GM12872 (cell line): ENCODE measurements at regions not wholly inside any gene's neighbourhood (a gene's known extent, or its start where the extent isn't known, plus 50 kb on each side); places are given as distances from the start of the nearest gene placed in this dataset.

Experiments used
- TF ChIP-seq, protein P1 (sequence below): IDR thresholded peaks from 3 replicates; pipeline ENCODE4 v1.5.1; 2011; ENCODE audit warnings: low read depth, mild to moderate bottlenecking, low read length, moderate library complexity; ENCODE audit not compliant: insufficient read depth

DNA sequence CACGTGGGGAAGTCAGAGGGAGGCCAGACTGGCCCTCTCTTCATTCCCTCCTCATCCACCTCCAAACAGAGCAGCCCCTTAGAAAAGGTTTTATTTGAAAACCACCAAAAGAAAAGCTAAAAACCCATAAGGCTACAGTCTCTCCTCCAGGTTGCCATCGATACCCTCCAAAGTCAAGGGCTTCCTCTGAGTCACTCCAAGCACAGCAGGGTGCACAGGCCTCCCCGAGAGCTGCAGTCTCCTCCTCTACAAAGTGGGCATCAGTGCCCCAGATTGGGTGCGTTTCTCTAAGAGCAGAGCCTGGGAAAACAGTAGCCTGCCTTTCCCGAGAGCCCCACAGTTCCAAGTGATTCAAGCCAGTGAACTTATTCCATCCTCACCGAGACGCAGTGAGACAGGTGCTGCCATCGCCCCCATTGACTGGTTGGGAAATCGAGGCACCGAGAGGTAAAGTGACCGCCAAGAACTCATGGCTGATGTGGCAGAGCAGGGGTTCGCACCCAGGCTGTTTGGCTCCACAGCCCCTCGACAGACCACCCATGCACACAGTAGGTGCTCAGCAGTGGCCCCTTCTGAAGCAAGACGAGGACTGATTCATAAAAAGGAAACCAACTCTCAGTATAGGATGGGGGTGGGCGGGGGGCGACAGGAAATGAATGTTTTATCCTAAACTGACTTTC lies 91.7 kb upstream of the SHISAL1 start:
- TF ChIP-seq, protein P1, sequence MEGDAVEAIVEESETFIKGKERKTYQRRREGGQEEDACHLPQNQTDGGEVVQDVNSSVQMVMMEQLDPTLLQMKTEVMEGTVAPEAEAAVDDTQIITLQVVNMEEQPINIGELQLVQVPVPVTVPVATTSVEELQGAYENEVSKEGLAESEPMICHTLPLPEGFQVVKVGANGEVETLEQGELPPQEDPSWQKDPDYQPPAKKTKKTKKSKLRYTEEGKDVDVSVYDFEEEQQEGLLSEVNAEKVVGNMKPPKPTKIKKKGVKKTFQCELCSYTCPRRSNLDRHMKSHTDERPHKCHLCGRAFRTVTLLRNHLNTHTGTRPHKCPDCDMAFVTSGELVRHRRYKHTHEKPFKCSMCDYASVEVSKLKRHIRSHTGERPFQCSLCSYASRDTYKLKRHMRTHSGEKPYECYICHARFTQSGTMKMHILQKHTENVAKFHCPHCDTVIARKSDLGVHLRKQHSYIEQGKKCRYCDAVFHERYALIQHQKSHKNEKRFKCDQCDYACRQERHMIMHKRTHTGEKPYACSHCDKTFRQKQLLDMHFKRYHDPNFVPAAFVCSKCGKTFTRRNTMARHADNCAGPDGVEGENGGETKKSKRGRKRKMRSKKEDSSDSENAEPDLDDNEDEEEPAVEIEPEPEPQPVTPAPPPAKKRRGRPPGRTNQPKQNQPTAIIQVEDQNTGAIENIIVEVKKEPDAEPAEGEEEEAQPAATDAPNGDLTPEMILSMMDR, result no peak

DNA sequence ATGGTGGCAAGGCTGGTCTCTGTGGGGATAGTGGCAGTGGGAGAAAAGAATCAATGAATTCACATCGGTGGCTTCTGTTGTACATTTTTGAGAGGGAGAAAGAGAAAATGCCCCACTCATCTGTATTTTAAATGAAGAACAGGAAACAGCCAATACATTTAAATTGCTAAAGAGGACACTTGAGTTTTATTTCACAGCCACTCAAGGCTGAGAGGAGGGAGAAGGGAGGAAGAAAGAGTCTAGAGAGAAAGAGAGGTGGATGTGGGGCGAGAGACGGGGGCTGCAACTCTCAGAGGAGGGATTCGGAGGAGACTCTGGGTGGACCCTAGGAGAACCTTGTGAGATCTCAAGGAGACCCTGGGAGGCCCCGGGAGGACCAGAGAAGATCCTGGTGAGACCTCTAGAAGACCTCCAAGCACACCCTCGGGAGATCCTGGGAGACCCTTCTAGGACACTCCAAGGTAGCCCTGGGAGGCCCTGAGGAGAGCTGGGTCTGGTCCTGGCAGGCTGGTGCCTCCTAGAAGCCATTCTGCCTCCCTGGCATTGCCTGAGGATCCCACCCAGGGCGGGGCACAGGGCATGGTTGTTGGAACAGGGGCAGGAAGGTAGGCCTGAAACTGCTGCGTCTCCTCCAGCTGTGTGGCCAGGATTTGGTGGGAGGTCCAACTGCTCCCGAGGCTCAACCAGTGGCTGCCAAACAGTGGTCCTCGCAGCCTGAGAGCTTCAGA lies 91.0 kb upstream of the SHISAL1 start:
- TF ChIP-seq, protein P1, result no peak

DNA sequence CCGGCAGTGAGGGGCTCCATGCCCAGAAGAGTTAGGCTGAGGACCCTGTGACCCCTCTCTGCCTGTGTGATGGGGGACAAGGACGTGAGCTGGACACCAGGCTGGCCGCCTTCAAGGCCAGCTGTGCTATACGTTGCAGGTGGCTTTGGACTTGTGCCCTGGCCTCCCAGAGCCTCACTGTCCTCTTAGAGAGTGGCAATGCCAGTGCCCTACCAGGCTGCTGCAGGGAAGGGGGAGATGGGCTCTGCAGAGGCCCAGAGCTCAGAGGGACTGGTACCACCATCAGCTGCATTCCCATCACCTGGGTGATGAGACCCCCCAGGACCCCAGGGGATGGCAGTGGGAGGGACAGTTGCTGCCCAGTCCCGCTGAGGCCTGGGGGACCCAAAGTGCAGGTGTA lies 90.4 kb upstream of the SHISAL1 start:
- TF ChIP-seq, protein P1, result no peak

DNA sequence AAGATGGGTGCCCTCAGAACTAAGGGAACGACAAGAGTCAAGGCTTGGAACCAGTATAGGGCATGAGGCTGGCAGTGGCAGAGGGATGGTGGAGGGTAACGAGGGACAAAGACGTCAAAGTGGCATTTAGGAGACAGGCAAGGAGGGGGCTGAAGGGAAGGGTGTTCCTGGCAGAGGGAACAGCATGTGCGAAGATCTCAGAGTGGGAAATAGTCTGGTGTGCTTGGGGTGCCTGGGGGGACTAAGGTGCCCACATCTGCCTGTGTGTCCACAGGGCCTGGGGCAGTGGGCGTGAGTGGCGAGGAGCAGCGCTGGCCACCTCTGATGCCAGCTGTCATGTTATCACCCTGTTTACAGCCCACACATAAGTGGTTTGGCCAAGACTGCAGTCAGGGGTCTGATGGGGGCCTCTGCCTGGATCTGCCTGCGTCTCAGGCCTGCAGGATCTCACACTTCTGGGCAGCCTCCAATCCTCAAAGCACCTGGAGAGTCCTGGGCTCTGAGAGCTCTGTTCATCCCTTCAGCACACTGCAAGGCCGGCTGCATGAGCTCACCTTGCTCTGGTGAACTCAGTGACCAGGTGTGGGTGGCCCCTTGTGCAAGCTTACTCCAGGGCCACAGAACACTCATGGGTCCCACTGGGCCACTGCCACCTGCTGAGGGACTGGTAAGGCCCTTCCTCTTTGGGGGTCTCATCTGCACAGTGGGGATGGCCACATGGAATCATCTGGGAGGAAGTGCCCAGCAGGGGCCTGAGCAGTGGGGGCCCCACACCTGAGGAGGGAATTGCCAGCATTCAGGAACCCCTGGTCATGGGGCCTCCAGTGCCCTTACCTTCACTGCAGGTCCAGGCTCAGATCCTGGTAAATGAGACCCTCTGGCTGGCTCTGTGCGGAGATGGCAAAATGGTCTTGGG lies 89.7 kb upstream of the SHISAL1 start:
- TF ChIP-seq, protein P1, result no peak

DNA sequence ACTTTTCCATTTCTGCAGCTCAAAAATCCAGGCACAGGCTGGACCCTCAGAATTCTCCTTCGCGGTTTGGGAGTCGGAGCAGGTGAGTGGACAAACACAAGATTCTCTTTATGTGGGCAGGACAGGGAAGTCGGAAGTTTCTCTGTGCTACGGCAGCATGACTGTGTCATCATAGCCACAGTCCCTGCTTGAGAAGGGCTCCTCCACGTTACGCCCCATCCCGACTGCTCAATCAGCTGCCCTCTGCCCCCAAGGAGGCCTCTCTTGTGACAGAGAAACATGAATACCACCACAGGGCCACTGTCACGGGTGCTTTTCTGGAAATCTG lies 89.0 kb upstream of the SHISAL1 start:
- TF ChIP-seq, protein P1, result no peak

DNA sequence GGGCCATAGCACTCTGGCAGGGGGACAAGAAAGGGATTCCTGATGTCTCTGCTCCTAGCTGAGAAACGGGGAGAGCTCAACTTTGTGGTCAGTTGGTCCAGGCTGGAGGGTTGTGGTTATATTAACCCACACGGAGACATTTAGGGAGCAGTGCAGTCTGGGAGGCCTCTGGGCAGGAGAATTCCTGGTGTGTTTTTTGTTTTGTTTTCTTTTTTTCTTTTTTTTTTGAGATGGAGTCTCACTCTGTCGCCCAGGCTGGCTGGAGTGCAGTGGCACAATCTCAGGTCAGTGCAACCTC lies 88.0 kb upstream of the SHISAL1 start:
- TF ChIP-seq, protein P1, result no peak

DNA sequence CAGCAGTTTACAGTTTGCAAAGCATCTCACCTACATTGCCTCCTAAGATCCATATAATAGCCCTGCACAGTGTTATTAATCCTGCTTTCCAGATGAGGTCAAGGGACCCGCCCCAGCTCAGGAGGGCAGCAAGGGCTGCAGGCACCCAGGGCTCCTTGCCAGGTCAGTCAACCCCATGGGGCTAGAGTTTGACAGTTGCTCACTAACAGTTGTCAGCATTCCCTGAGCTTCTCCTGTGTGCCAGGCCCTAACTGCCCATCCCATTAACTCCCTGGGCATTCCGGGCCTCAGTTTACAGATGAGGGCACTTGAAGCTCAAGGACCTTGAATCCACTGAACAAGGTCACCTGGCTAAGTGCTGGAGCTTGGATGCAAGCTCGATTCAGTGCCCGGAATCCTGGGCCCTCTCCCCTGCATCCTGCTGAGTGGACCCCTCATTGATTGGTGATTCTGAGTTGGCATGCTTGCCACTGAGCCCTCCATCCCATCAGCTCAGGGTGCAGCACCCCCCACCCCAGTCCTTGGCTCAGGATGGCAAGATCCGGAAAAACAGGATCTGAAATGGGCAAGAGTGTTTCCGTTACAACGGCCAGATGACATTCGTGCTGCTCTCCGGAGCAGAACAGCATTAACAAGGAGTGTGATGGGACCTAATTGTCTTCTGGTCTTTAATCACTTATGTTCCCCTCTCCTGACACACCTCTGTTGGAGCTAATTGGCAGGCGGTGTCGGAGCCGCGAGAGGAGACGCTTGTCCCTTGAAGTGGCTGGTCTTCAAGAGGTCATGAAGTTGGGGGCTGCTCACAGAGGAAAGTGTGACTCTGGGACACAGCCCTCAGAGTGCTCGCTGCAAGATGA lies 87.4 kb upstream of the SHISAL1 start:
- TF ChIP-seq, protein P1, result no peak
